Breast epithelium (tissue), 3 donors: ENCODE measurements at regions not wholly inside any gene's neighbourhood (a gene's known extent, or its start where the extent isn't known, plus 50 kb on each side); places are given as distances from the start of the nearest gene placed in this dataset.

Source experiments
- CTCF ChIP-seq, 3 donors: fragments of 450-650 bp; IDR thresholded peaks; one replicate each; pipeline ENCODE4 v1.5.1; 2016 to 2017; ENCODE audit warnings: antibody characterized with exemption in 3 of 3, mild to moderate bottlenecking in 3 of 3, moderate library complexity in 3 of 3
- POLR2A ChIP-seq: fragments of 450-650 bp; IDR thresholded peaks from one replicate; pipeline ENCODE4 v1.6.1; 2016; ENCODE audit warnings: antibody characterized with exemption, mild to moderate bottlenecking, moderate library complexity
- POLR2AphosphoS5 ChIP-seq, 3 donors: sonication (generic); formaldehyde crosslinking; IDR thresholded peaks; one replicate each; pipeline ENCODE4 v1.6.1; 2017; ENCODE audit warnings: antibody characterized with exemption in 3 of 3

- no peak for TF ChIP-seq POLR2A
- TF ChIP-seq CTCF (IDR thresholded peaks at IDR 0.05), result no peak
- TF ChIP-seq POLR2AphosphoS5 (IDR thresholded peaks at IDR 0.05), result no peak
Observed at GRCh38 chr5:158499892-158500418, 599.8 kb downstream of the EBF1 start.
